Right atrium auricular region (tissue), 2 donors: ENCODE measurements at regions not wholly inside any gene's neighbourhood (a gene's known extent, or its start where the extent isn't known, plus 50 kb on each side); places are given as distances from the start of the nearest gene placed in this dataset.
"Not testable (repeated sequence)": the region's sequence is repeated elsewhere in the genome, so short reads cannot be mapped to it uniquely, and the experiment has no call there.

Experiments
- DNase-seq: peaks from one replicate; pipeline ENCODE4 v3.0.0-alpha.2; 2019; ENCODE audit warnings: low spot score
- H3K27ac ChIP-seq, 2 donors: fragments of 200-600 bp; sonication (generic); 1 replicate in 1 of 2; 2 replicates in 1 of 2; pipeline ENCODE4 v1.5.1; 2016 to 2019
- H3K27me3 ChIP-seq, 2 donors: fragments of 200-600 bp; sonication (generic); one replicate each; pipeline versions ENCODE4 v1.5.1 to v1.6.0; 2017 to 2019
- H3K36me3 ChIP-seq: fragments of 200-600 bp; sonication (generic); one replicate; pipeline ENCODE4 v1.5.1; 2016
- H3K4me1 ChIP-seq, 2 donors: fragments of 200-600 bp; sonication (generic); one replicate each; pipeline versions ENCODE4 v1.5.1 to v1.6.0; 2017 to 2019
- H3K4me3 ChIP-seq, 2 donors: fragments of 200-600 bp; sonication (generic); 1 replicate in 1 of 2; 2 replicates in 1 of 2; pipeline ENCODE4 v1.5.1; 2017 to 2019; ENCODE audit warnings: mild to moderate bottlenecking in 1 of 2, moderate library complexity in 1 of 2
- H3K9me3 ChIP-seq, 2 donors: fragments of 200-600 bp; sonication (generic); one replicate each; pipeline ENCODE4 v1.5.1; 2019
- TF ChIP-seq, protein P1 (sequence below), 2 donors: fragments of 200-600 bp; sonication (generic); IDR thresholded peaks; one replicate each; pipeline ENCODE4 v1.5.1; 2019; ENCODE audit warnings: antibody characterized with exemption in 2 of 2

DNA sequence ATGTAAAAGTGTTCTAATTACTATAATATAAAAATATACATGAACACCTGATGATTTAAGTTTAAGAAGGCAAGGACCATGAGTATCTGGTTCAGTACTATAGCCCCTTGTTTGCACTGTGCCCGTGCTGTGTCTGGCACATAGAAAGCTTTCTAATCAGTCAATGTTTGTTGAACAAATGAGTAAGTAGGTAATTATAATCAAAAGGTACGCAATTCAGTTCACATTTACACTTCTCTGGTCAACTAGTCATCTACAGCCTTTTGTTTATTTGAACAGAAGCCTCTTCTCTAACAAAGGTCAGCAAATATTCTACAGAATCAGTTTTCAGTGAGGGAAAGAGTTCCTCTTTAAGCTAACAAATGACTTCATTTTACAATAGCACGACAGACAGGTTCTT lies 523.3 kb downstream of the SMARCA1 start:
- no peak for DNase-seq
- Histone ChIP-seq H3K27me3 (no peaks in the 10 kb centered on the region), H3K36me3 (no peaks in the 10 kb centered on the region), H3K4me3 (no peak overlapping the region), H3K27ac (no peak overlapping the region), H3K4me1 (no peaks in the 10 kb centered on the region), H3K9me3 (peaks cover 0 to 3% of the 10 kb centered on the region in 2 donors)
- TF ChIP-seq, protein P1, sequence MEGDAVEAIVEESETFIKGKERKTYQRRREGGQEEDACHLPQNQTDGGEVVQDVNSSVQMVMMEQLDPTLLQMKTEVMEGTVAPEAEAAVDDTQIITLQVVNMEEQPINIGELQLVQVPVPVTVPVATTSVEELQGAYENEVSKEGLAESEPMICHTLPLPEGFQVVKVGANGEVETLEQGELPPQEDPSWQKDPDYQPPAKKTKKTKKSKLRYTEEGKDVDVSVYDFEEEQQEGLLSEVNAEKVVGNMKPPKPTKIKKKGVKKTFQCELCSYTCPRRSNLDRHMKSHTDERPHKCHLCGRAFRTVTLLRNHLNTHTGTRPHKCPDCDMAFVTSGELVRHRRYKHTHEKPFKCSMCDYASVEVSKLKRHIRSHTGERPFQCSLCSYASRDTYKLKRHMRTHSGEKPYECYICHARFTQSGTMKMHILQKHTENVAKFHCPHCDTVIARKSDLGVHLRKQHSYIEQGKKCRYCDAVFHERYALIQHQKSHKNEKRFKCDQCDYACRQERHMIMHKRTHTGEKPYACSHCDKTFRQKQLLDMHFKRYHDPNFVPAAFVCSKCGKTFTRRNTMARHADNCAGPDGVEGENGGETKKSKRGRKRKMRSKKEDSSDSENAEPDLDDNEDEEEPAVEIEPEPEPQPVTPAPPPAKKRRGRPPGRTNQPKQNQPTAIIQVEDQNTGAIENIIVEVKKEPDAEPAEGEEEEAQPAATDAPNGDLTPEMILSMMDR (IDR thresholded peaks at IDR 0.05): no peak

DNA sequence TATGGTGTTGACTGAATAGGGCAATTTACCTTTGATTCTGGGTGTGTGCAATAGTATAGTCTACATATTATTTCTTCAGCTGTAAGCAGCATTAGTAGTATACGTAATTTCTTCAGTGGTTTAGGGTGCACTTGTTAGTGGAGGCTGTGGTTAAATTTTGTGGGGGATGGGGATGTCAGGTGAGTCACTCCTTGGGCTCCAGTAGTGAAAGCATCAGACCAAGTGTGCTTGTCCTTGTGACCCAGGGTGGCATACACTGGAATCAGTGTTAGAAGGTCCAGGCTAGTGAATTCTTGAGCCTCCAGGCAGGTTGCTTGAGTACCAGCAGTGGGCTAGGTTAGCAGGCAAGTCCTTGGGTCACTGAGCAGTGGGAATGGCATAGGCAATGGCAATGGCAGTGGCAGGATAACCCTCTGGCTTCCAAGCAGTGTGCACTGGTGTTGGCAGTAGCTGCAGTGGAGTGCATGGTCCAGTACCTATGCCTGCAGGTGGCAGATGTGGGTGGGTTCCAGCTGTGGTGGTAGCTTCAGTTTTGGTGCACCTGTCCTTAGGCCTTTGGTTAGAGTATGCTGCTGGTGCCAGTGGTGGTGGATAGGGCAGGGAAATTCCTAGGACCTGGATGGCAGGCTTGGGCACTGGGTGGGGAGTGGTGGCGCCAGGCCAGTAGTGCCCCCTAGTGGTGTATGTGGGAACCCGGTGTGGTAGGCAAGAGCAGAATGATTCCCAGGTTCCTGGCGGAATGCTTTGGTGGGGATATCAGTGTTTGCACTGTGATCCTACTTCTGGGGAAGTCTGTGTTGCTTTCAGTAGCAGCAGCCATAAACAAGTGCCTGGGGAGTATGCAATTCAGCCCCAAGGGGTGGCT lies 531.0 kb downstream of the SMARCA1 start:
- TF ChIP-seq, protein P1 (IDR thresholded peaks at IDR 0.05): no peak
- DNase-seq: no peak
- Histone ChIP-seq H3K4me3 (no peak overlapping the region), H3K27me3 (no peaks in the 10 kb centered on the region), H3K36me3 (no peaks in the 10 kb centered on the region), H3K9me3 (peaks cover 0 to 21% of the 10 kb centered on the region in 2 donors), H3K27ac (no peak overlapping the region), H3K4me1 (no peaks in the 10 kb centered on the region)

DNA sequence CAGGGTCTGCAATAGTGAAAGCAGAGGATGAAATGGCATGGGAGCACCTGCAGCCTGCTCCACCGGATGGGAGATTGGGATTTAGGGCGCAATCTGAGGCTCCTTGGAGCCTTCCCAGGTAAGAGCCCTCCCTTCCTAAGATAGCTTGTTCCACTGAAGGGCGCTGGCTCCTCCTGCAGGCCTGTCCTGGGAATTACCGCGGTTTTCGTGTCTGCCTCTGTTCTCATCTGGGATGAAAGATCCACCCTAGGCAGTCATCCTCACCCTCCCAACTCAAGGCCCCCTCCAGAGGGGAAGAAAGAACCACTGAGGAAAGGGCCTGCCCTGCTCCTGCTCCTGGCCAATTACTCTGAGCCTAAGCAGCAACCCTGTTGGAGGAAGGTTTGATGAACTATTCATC lies 547.5 kb downstream of the SMARCA1 start:
- Histone ChIP-seq H3K27ac (no peak overlapping the region), H3K27me3 (no peaks in the 10 kb centered on the region), H3K9me3 (no peaks in the 10 kb centered on the region), H3K4me3 (no peak overlapping the region), H3K36me3 (no peaks in the 10 kb centered on the region), H3K4me1 (no peaks in the 10 kb centered on the region)
- TF ChIP-seq, protein P1 (IDR thresholded peaks at IDR 0.05): peak in 1 of 2 donors; percentile 51
- no peak for DNase-seq

DNA sequence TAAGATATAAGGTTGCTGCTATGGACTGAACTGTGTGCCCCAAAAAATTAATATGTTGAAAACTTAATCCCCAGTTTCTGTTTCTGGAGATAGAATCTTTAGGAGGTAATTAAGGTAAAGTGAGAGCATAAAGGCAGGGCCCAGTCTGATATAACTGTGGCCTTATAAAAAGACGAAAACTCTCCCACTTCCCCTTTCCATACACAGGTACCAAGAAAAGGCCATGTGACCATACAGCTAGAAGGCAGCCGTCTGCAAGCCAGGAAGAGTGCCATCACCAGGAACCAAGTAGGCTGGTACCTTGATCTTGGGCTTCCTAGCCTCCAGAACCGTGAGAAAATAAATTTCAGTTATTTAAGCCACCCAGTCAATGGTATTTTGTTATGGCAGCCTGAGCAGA lies 550.3 kb downstream of the SMARCA1 start:
- no peaks in the 10 kb centered on the region for H3K9me3 ChIP-seq
- DNase-seq: no peak
- H3K36me3 ChIP-seq: no peaks in the 10 kb centered on the region
- no peaks in the 10 kb centered on the region for H3K27me3 ChIP-seq
- no peak overlapping the region for H3K4me3 ChIP-seq
- TF ChIP-seq, protein P1 (IDR thresholded peaks at IDR 0.05): no peak
- H3K4me1 ChIP-seq: no peaks in the 10 kb centered on the region
- H3K27ac ChIP-seq: no peak overlapping the region

DNA sequence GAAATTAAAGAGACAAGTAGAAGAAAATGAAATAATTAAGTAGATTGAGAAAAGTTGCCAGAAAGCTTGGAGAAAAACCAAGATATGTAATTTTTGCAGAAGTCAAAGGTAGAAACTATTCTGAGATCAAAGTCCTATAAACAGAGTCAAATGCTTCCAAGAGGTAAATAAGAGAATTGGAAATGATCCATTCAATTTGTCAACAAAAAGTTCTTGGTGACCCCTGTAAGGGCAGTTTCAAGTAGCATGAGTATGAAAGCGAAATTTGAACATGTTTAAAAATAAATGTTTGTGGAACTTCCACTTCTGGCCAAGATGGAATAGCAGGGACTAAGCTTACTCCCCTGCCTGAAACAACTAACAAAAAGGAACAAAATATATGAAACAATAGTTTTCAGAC lies 562.0 kb downstream of the SMARCA1 start:
- TF ChIP-seq, protein P1 (IDR thresholded peaks at IDR 0.05): no peak
- no peak for DNase-seq
- Histone ChIP-seq H3K36me3 (no peaks in the 10 kb centered on the region), H3K9me3 (no peaks in the 10 kb centered on the region), H3K27me3 (no peaks in the 10 kb centered on the region), H3K4me1 (no peaks in the 10 kb centered on the region), H3K4me3 (no peak overlapping the region), H3K27ac (no peak overlapping the region)

DNA sequence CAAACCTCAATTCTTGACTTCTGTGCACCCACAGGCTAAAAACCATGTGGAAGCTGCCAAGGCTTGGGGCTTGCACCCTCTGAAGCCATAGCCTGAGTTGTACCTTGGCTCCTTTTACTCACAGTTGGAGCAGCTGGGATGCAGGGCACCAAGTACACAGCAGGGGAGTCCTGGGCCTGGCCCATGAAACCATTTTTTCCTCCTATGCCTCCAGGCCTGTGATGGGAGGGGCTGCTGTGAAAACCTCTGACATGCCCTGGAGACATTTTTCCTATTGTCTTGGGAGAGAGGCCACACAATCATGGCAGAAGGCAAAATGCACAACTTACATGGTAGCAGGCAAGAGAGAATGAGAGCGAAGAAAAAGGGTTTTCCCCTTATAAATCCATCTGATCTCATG lies 568.6 kb downstream of the SMARCA1 start:
- not testable (repeated sequence) for H3K36me3 ChIP-seq, H3K27me3 ChIP-seq, H3K4me3 ChIP-seq, H3K4me1 ChIP-seq, H3K27ac ChIP-seq, DNase-seq
- H3K9me3 ChIP-seq: peaks cover 5 to 10% of the 10 kb centered on the region in 2 donors
